ENCODE measurements at regions not wholly inside any gene's neighbourhood (a gene's known extent, or its start where the extent isn't known, plus 50 kb on each side); places are given as distances from the start of the nearest gene placed in this dataset.

DNA sequence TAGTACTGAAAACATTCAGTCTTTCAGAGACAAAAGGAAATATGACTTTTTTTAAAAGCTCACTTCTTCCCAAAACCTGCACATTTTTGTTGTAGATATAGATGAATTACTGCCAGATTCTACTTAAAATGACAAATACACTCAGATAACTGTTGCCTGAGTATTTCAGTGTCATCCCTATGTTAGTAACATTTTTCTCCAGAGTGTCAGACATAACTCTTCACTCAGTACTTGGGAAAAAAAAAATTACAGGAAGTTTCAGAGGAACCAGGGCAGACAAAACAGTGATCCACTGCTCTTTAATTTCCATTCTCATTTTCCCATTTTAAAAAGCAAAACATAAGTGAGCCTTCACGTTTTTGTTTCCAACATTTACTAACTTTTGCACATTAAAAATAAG, 79.3 kb upstream of the ITGA1 start:
- TF ChIP-seq, protein P1, sequence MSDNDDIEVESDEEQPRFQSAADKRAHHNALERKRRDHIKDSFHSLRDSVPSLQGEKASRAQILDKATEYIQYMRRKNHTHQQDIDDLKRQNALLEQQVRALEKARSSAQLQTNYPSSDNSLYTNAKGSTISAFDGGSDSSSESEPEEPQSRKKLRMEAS (IDR thresholded peaks at IDR 0.05; ENCODE audit: low read depth): no peak
- TF ChIP-seq GABPA (IDR thresholded peaks at IDR 0.05; ENCODE audit: low read depth): no peak
- no peak for TF ChIP-seq TAF1 (IDR thresholded peaks at IDR 0.05; ENCODE audit: borderline replicate concordance, low read depth, low read length)
- no peak for TF ChIP-seq EP300 (IDR thresholded peaks at IDR 0.05; ENCODE audit: borderline replicate concordance in 1 of 2, low read depth in 1 of 2, low read length in 1 of 2)
- TF ChIP-seq, protein P2, sequence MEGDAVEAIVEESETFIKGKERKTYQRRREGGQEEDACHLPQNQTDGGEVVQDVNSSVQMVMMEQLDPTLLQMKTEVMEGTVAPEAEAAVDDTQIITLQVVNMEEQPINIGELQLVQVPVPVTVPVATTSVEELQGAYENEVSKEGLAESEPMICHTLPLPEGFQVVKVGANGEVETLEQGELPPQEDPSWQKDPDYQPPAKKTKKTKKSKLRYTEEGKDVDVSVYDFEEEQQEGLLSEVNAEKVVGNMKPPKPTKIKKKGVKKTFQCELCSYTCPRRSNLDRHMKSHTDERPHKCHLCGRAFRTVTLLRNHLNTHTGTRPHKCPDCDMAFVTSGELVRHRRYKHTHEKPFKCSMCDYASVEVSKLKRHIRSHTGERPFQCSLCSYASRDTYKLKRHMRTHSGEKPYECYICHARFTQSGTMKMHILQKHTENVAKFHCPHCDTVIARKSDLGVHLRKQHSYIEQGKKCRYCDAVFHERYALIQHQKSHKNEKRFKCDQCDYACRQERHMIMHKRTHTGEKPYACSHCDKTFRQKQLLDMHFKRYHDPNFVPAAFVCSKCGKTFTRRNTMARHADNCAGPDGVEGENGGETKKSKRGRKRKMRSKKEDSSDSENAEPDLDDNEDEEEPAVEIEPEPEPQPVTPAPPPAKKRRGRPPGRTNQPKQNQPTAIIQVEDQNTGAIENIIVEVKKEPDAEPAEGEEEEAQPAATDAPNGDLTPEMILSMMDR (IDR thresholded peaks at IDR 0.05): no peak
- TF ChIP-seq CHD2 (IDR thresholded peaks at IDR 0.05; ENCODE audit: low read length, partially characterized antibody): no peak
- no peak for TF ChIP-seq EZH2phosphoT487 (IDR thresholded peaks at IDR 0.05; ENCODE audit: borderline replicate concordance, low read depth)
- TF ChIP-seq, protein P3, sequence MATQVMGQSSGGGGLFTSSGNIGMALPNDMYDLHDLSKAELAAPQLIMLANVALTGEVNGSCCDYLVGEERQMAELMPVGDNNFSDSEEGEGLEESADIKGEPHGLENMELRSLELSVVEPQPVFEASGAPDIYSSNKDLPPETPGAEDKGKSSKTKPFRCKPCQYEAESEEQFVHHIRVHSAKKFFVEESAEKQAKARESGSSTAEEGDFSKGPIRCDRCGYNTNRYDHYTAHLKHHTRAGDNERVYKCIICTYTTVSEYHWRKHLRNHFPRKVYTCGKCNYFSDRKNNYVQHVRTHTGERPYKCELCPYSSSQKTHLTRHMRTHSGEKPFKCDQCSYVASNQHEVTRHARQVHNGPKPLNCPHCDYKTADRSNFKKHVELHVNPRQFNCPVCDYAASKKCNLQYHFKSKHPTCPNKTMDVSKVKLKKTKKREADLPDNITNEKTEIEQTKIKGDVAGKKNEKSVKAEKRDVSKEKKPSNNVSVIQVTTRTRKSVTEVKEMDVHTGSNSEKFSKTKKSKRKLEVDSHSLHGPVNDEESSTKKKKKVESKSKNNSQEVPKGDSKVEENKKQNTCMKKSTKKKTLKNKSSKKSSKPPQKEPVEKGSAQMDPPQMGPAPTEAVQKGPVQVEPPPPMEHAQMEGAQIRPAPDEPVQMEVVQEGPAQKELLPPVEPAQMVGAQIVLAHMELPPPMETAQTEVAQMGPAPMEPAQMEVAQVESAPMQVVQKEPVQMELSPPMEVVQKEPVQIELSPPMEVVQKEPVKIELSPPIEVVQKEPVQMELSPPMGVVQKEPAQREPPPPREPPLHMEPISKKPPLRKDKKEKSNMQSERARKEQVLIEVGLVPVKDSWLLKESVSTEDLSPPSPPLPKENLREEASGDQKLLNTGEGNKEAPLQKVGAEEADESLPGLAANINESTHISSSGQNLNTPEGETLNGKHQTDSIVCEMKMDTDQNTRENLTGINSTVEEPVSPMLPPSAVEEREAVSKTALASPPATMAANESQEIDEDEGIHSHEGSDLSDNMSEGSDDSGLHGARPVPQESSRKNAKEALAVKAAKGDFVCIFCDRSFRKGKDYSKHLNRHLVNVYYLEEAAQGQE (IDR thresholded peaks at IDR 0.05; ENCODE audit: low read depth, low read length): no peak
- no peak for TF ChIP-seq POLR2AphosphoS5 (IDR thresholded peaks at IDR 0.05; ENCODE audit: low read depth, low read length)
